ENCODE measurements at regions not wholly inside any gene's neighbourhood (a gene's known extent, or its start where the extent isn't known, plus 50 kb on each side); places are given as distances from the start of the nearest gene placed in this dataset.
A peak's percentile ranks its signal among the peaks of the same experiment; 100 is the strongest.

- TF ChIP-seq CTCF (IDR thresholded peaks at IDR 0.05) (peak in 1 of 6 experiments; percentile 10), POLR2A (IDR thresholded peaks at IDR 0.05) (no peak)
- no peaks in the 10 kb centered on the region for H3K4me1 ChIP-seq
- H3K27me3 ChIP-seq: no peaks in the 10 kb centered on the region
- H3K4me3 ChIP-seq: no peak overlapping the region
- H3K36me3 ChIP-seq: no peaks in the 10 kb centered on the region
- H3K9me3 ChIP-seq: no peaks in the 10 kb centered on the region
- H3K27ac ChIP-seq: no peak overlapping the region
- DNase-seq: no peak
These were observed 555.9 kb upstream of the TMEM132C start for GRCh38 chr12:127711108-127711507.

- DNase-seq: no peak
These were observed 554.4 kb upstream of the TMEM132C start for GRCh38 chr12:127712561-127712960.

GRCh38 chr12:127716166-127716565 lies 550.8 kb upstream of the TMEM132C start:
- H3K36me3 ChIP-seq: no peaks in the 10 kb centered on the region
- no peak for DNase-seq
- H3K4me3 ChIP-seq: no peak overlapping the region
- H3K27ac ChIP-seq: no peak overlapping the region
- no peaks in the 10 kb centered on the region for H3K27me3 ChIP-seq
- H3K9me3 ChIP-seq: no peaks in the 10 kb centered on the region
- H3K4me1 ChIP-seq: no peaks in the 10 kb centered on the region
- no peak for TF ChIP-seq POLR2A (IDR thresholded peaks at IDR 0.05)
- TF ChIP-seq CTCF (IDR thresholded peaks at IDR 0.05): no peak

More at GRCh38 chr12:127712561-127712960, 554.4 kb upstream of the TMEM132C start:
- Histone ChIP-seq H3K27me3 (no peaks in the 10 kb centered on the region), H3K4me3 (no peak overlapping the region), H3K4me1 (no peaks in the 10 kb centered on the region), H3K9me3 (no peaks in the 10 kb centered on the region), H3K36me3 (no peaks in the 10 kb centered on the region), H3K27ac (no peak overlapping the region)
- TF ChIP-seq CTCF (IDR thresholded peaks at IDR 0.05) (no peak), POLR2A (IDR thresholded peaks at IDR 0.05) (no peak)

GRCh38 chr12:127717278-127717677 lies 549.7 kb upstream of the TMEM132C start:
- no peak overlapping the region for H3K27ac ChIP-seq
- H3K27me3 ChIP-seq: no peaks in the 10 kb centered on the region
- H3K9me3 ChIP-seq: no peaks in the 10 kb centered on the region
- no peak for TF ChIP-seq CTCF (IDR thresholded peaks at IDR 0.05)
- no peak for TF ChIP-seq POLR2A (IDR thresholded peaks at IDR 0.05)
- no peak overlapping the region for H3K4me3 ChIP-seq
- H3K36me3 ChIP-seq: no peaks in the 10 kb centered on the region
- no peaks in the 10 kb centered on the region for H3K4me1 ChIP-seq
- DNase-seq: no peak

- no peaks in the 10 kb centered on the region for H3K36me3 ChIP-seq
- H3K4me3 ChIP-seq: no peak overlapping the region
- no peaks in the 10 kb centered on the region for H3K4me1 ChIP-seq
- no peak for DNase-seq
- H3K27me3 ChIP-seq: no peaks in the 10 kb centered on the region
- H3K27ac ChIP-seq: no peak overlapping the region
- no peak for TF ChIP-seq CTCF (IDR thresholded peaks at IDR 0.05)
- TF ChIP-seq POLR2A (IDR thresholded peaks at IDR 0.05): no peak
- no peaks in the 10 kb centered on the region for H3K9me3 ChIP-seq
These were observed 546.6 kb upstream of the TMEM132C start for GRCh38 chr12:127720334-127720733.

- TF ChIP-seq POLR2A (IDR thresholded peaks at IDR 0.05) (no peak), CTCF (IDR thresholded peaks at IDR 0.05) (no peak)
- H3K4me1 ChIP-seq: no peaks in the 10 kb centered on the region
- H3K27ac ChIP-seq: no peak overlapping the region
- H3K9me3 ChIP-seq: no peaks in the 10 kb centered on the region
- no peak for DNase-seq
- H3K27me3 ChIP-seq: no peaks in the 10 kb centered on the region
- H3K36me3 ChIP-seq: no peaks in the 10 kb centered on the region
- H3K4me3 ChIP-seq: no peak overlapping the region
These were observed 544.4 kb upstream of the TMEM132C start for GRCh38 chr12:127722611-127723010.
